ENCODE measurements at regions not wholly inside any gene's neighbourhood (a gene's known extent, or its start where the extent isn't known, plus 50 kb on each side); places are given as distances from the start of the nearest gene placed in this dataset.

- no peak for TF ChIP-seq ATF2 (CRISPR knock-in tag; IDR thresholded peaks at IDR 0.05; ENCODE audit: borderline replicate concordance, low read depth)
These were observed 1035.5 kb downstream of the SOCS6 start (continued) for GRCh38 chr18:71324356-71324755.

GRCh38 chr18:71322201-71322600, 1033.4 kb downstream of the SOCS6 start:
- ChIA-PET POLR2A (no interaction called here), CTCF (no interaction called here)
- H3K36me3 Mint-ChIP-seq = peaks cover 55% of the 10 kb centered on the region
- TF ChIP-seq ATF2 (CRISPR knock-in tag; IDR thresholded peaks at IDR 0.05; ENCODE audit: borderline replicate concordance, low read depth) (no peak), E2F4 (CRISPR knock-in tag; IDR thresholded peaks at IDR 0.05; ENCODE audit: borderline replicate concordance, low read depth) (no peak), ATF3 (CRISPR knock-in tag; conservative IDR thresholded peaks at IDR 0.05) (no peak), ESRRA (CRISPR knock-in tag; IDR thresholded peaks at IDR 0.05; ENCODE audit: borderline replicate concordance) (no peak), ERG (CRISPR knock-in tag; IDR thresholded peaks at IDR 0.05) (no peak), ZNF425 (CRISPR knock-in tag; conservative IDR thresholded peaks at IDR 0.05) (no peak), ARID4B (CRISPR knock-in tag; IDR thresholded peaks at IDR 0.05; ENCODE audit: borderline replicate concordance) (no peak), ZNF396 (CRISPR knock-in tag; IDR thresholded peaks at IDR 0.05; ENCODE audit: borderline replicate concordance) (no peak), ZNF263 (CRISPR knock-in tag; IDR thresholded peaks at IDR 0.05; ENCODE audit: low read depth) (no peak), AFF4 (CRISPR knock-in tag; IDR thresholded peaks at IDR 0.05; ENCODE audit: borderline replicate concordance) (no peak), CDX4 (CRISPR knock-in tag; IDR thresholded peaks at IDR 0.05; ENCODE audit: borderline replicate concordance) (no peak), ZNF671 (CRISPR knock-in tag; IDR thresholded peaks at IDR 0.05) (no peak)

More at GRCh38 chr18:71322201-71322600, 1033.4 kb downstream of the SOCS6 start:
- ATAC-seq (no peak), DNase-seq (ENCODE audit: low spot score) (no peak)
- Mint-ChIP-seq H3K4me1 (no peaks in the 10 kb centered on the region), H3K27me3 (ENCODE audit: low read depth) (peaks cover 15% of the 10 kb centered on the region), H3K9me3 (peaks cover 82% of the 10 kb centered on the region), H3K4me3 (no peak overlapping the region), H3K27ac (no peak overlapping the region)
